HEK293T (cell line): ENCODE measurements at regions not wholly inside any gene's neighbourhood (a gene's known extent, or its start where the extent isn't known, plus 50 kb on each side); places are given as distances from the start of the nearest gene placed in this dataset.

ENCODE experiments used
- ARNT ChIP-seq: fragments of 450-650 bp; IDR thresholded peaks from 2 replicates; pipeline ENCODE4 v1.6.1; 2017; ENCODE audit warnings: mild to moderate bottlenecking
- ELF4 ChIP-seq: fragments of 450-650 bp; IDR thresholded peaks from 2 replicates; pipeline ENCODE4 v1.6.1; 2017; ENCODE audit warnings: antibody characterized with exemption
- FOXK2 ChIP-seq: fragments of 450-650 bp; IDR thresholded peaks from 2 replicates; pipeline ENCODE4 v1.6.1; 2016; ENCODE audit warnings: mild to moderate bottlenecking
- FOXM1 ChIP-seq: fragments of 450-650 bp; IDR thresholded peaks from 2 replicates; pipeline ENCODE4 v1.6.1; 2017; ENCODE audit warnings: mild to moderate bottlenecking, borderline replicate concordance
- L3MBTL2 ChIP-seq: fragments of 450-650 bp; conservative IDR thresholded peaks from 2 replicates; pipeline ENCODE4 v1.6.1; 2016; ENCODE audit warnings: mild to moderate bottlenecking
- SP1 ChIP-seq: fragments of 450-650 bp; IDR thresholded peaks from 2 replicates; pipeline ENCODE4 v1.6.1; 2017
- SUZ12 ChIP-seq: fragments of 450-650 bp; IDR thresholded peaks from 2 replicates; pipeline ENCODE4 v1.6.1; 2016; ENCODE audit warnings: mild to moderate bottlenecking

- no peak for TF ChIP-seq ARNT
- TF ChIP-seq FOXM1, result no peak
- no peak for TF ChIP-seq ELF4
- no peak for TF ChIP-seq SP1
- no peak for TF ChIP-seq SUZ12
- TF ChIP-seq FOXK2, result no peak
- TF ChIP-seq L3MBTL2, result no peak
Observed at GRCh38 chr6:80976336-80976735, 776.1 kb downstream of the TENT5A start.
